ENCODE measurements at regions not wholly inside any gene's neighbourhood (a gene's known extent, or its start where the extent isn't known, plus 50 kb on each side); places are given as distances from the start of the nearest gene placed in this dataset.

DNA sequence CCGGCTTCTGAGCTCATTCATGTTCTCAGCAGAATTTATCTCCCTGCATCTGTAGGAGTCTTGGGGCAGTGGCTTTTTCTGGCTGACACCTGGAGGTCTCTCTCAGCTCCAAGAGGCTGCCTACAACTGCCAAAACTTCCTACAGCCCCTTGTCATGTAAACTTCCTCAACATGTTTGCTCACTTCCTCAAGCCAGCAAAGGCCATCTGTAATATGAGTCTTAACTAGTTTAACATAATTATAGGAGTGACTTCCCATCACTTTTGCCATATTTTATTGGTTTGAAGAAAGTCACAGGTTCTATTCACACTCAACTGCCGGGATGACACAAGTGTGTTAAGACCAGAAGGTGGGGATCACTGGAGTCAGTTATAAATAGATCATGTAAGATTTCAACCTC is 194.0 kb downstream of the VRK1 start:
- no peaks in the 10 kb centered on the region for H3K36me3 ChIP-seq (ENCODE audit: insufficient read depth, low read length)
- H2AFZ ChIP-seq (ENCODE audit: low read depth, low read length), result no peak overlapping the region
- no peak overlapping the region for H3K4me3 ChIP-seq (ENCODE audit: insufficient read depth, low read depth, low read length)
- no peak overlapping the region for H3K9ac ChIP-seq (ENCODE audit: low read length)
- no peak overlapping the region for H3K4me2 ChIP-seq (ENCODE audit: low read length)
- Mint-ChIP-seq H3K9me3 (ENCODE audit: unreplicated experiment) (peaks cover 4% of the 10 kb centered on the region), H3K4me1 (ENCODE audit: low read depth, unreplicated experiment) (no peaks in the 10 kb centered on the region), H3K27ac (ENCODE audit: unreplicated experiment) (no peak overlapping the region), H3K36me3 (ENCODE audit: low read depth, unreplicated experiment) (no peaks in the 10 kb centered on the region), H3K4me3 (ENCODE audit: unreplicated experiment) (no peak overlapping the region), H3K27me3 (ENCODE audit: low read depth, unreplicated experiment) (peaks cover 12% of the 10 kb centered on the region)
- no peak overlapping the region for H3K27ac ChIP-seq (ENCODE audit: low read depth, low read length)
- no peaks in the 10 kb centered on the region for H3K79me2 ChIP-seq (ENCODE audit: insufficient read depth, low read length)
- no peak for TF ChIP-seq EZH2 (IDR thresholded peaks at IDR 0.05; ENCODE audit: insufficient read depth, low read length)
- TF ChIP-seq, protein P1, sequence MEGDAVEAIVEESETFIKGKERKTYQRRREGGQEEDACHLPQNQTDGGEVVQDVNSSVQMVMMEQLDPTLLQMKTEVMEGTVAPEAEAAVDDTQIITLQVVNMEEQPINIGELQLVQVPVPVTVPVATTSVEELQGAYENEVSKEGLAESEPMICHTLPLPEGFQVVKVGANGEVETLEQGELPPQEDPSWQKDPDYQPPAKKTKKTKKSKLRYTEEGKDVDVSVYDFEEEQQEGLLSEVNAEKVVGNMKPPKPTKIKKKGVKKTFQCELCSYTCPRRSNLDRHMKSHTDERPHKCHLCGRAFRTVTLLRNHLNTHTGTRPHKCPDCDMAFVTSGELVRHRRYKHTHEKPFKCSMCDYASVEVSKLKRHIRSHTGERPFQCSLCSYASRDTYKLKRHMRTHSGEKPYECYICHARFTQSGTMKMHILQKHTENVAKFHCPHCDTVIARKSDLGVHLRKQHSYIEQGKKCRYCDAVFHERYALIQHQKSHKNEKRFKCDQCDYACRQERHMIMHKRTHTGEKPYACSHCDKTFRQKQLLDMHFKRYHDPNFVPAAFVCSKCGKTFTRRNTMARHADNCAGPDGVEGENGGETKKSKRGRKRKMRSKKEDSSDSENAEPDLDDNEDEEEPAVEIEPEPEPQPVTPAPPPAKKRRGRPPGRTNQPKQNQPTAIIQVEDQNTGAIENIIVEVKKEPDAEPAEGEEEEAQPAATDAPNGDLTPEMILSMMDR (IDR thresholded peaks at IDR 0.05; ENCODE audit: insufficient read depth, low read depth, low read length), result no peak
- no peaks in the 10 kb centered on the region for H3K27me3 ChIP-seq (ENCODE audit: insufficient read depth, low read length)
- FAIRE-seq (no peak), DNase-seq (ENCODE audit: low read depth) (no peak)
- no peaks in the 10 kb centered on the region for H4K20me1 ChIP-seq (ENCODE audit: insufficient read depth, low read length)
- H3K9me3 ChIP-seq (ENCODE audit: insufficient read depth, low read depth, low read length), result peaks cover 2% of the 10 kb centered on the region
- no peaks in the 10 kb centered on the region for H3K4me1 ChIP-seq (ENCODE audit: insufficient read depth, low read length)

DNA sequence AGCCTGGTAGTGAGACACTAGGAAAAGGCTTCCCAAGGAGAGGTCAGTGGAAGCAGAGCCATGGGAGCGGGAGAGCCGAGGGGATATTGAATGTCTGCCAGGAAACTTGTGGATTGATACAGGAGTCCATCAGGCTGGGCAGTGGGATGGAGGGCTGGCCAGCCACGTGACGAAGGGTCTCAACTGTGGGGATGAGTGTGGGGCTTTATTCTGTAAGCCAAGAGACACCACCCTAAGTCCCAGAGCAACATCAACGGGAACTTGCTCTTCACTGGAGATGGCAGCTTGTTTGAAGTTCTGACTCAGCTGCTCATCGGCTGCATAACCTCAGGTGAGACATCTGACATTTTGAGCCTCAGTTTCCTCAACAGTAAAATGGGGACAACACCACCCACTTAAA is 197.8 kb downstream of the VRK1 start:
- H3K9me3 Mint-ChIP-seq (ENCODE audit: unreplicated experiment), result peaks cover 4% of the 10 kb centered on the region
- Histone ChIP-seq H3K9ac (ENCODE audit: low read length) (no peak overlapping the region), H2AFZ (ENCODE audit: low read depth, low read length) (no peak overlapping the region), H3K27me3 (ENCODE audit: insufficient read depth, low read length) (no peaks in the 10 kb centered on the region), H3K36me3 (ENCODE audit: insufficient read depth, low read length) (no peaks in the 10 kb centered on the region), H3K9me3 (ENCODE audit: insufficient read depth, low read depth, low read length) (peaks cover 2% of the 10 kb centered on the region), H3K27ac (ENCODE audit: low read depth, low read length) (no peak overlapping the region), H3K4me1 (ENCODE audit: insufficient read depth, low read length) (no peaks in the 10 kb centered on the region), H3K79me2 (ENCODE audit: insufficient read depth, low read length) (no peaks in the 10 kb centered on the region), H3K4me2 (ENCODE audit: low read length) (no peak overlapping the region), H3K4me3 (ENCODE audit: insufficient read depth, low read depth, low read length) (no peak overlapping the region), H4K20me1 (ENCODE audit: insufficient read depth, low read length) (no peaks in the 10 kb centered on the region)
- no peak overlapping the region for H3K27ac Mint-ChIP-seq (ENCODE audit: unreplicated experiment)
- H3K27me3 Mint-ChIP-seq (ENCODE audit: low read depth, unreplicated experiment), result peaks cover 11% of the 10 kb centered on the region
- FAIRE-seq, result no peak
- H3K4me3 Mint-ChIP-seq (ENCODE audit: unreplicated experiment), result no peak overlapping the region
- no peaks in the 10 kb centered on the region for H3K36me3 Mint-ChIP-seq (ENCODE audit: low read depth, unreplicated experiment)
- no peak for TF ChIP-seq EZH2 (IDR thresholded peaks at IDR 0.05; ENCODE audit: insufficient read depth, low read length)
- TF ChIP-seq, protein P1 (IDR thresholded peaks at IDR 0.05; ENCODE audit: insufficient read depth, low read depth, low read length), result no peak
- DNase-seq (ENCODE audit: low read depth), result no peak
- no peaks in the 10 kb centered on the region for H3K4me1 Mint-ChIP-seq (ENCODE audit: low read depth, unreplicated experiment)

DNA sequence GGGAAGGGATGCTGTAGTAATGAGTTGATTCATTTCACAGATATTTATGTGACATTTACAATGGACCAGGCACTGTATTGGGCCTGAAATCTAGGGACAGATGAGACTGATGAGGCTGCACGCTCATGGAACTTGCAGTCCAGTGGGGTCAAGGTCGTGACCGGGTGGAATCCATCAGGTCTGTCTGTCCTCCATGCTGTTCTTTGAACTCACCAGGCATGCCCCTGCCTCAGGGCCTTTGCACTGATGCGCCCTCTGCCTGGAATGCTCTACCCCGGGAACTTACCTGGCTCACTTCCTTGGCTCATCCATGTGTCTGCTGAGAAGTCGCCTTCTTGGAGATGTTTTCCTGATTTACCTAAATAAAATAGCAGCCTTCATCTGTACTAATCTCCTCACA is 200.1 kb downstream of the VRK1 start:
- H3K9me3 Mint-ChIP-seq (ENCODE audit: unreplicated experiment), result no peaks in the 10 kb centered on the region
- H3K36me3 ChIP-seq (ENCODE audit: insufficient read depth, low read length), result no peaks in the 10 kb centered on the region
- H4K20me1 ChIP-seq (ENCODE audit: insufficient read depth, low read length), result no peaks in the 10 kb centered on the region
- H3K4me1 ChIP-seq (ENCODE audit: insufficient read depth, low read length), result no peaks in the 10 kb centered on the region
- no peaks in the 10 kb centered on the region for H3K79me2 ChIP-seq (ENCODE audit: insufficient read depth, low read length)
- no peaks in the 10 kb centered on the region for H3K9me3 ChIP-seq (ENCODE audit: insufficient read depth, low read depth, low read length)
- H3K4me1 Mint-ChIP-seq (ENCODE audit: low read depth, unreplicated experiment), result no peaks in the 10 kb centered on the region
- H3K4me3 Mint-ChIP-seq (ENCODE audit: unreplicated experiment), result no peak overlapping the region
- no peak overlapping the region for H3K4me3 ChIP-seq (ENCODE audit: insufficient read depth, low read depth, low read length)
- no peak for DNase-seq (ENCODE audit: low read depth)
- no peak for FAIRE-seq
- H3K27ac ChIP-seq (ENCODE audit: low read depth, low read length), result no peak overlapping the region
- no peak overlapping the region for H2AFZ ChIP-seq (ENCODE audit: low read depth, low read length)
- H3K4me2 ChIP-seq (ENCODE audit: low read length), result no peak overlapping the region
- no peak for TF ChIP-seq EZH2 (IDR thresholded peaks at IDR 0.05; ENCODE audit: insufficient read depth, low read length)
- TF ChIP-seq, protein P1 (IDR thresholded peaks at IDR 0.05; ENCODE audit: insufficient read depth, low read depth, low read length), result no peak
- H3K36me3 Mint-ChIP-seq (ENCODE audit: low read depth, unreplicated experiment), result no peaks in the 10 kb centered on the region
- no peaks in the 10 kb centered on the region for H3K27me3 ChIP-seq (ENCODE audit: insufficient read depth, low read length)
- H3K9ac ChIP-seq (ENCODE audit: low read length), result no peak overlapping the region
- H3K27ac Mint-ChIP-seq (ENCODE audit: unreplicated experiment), result no peak overlapping the region
- peaks cover 11% of the 10 kb centered on the region for H3K27me3 Mint-ChIP-seq (ENCODE audit: low read depth, unreplicated experiment)

Data from astrocyte (in vitro differentiated cells and primary cell).